NB4 (cell line): ENCODE measurements at regions not wholly inside any gene's neighbourhood (a gene's known extent, or its start where the extent isn't known, plus 50 kb on each side); places are given as distances from the start of the nearest gene placed in this dataset.

Source experiments
- DNase-seq: peaks from one replicate; pipeline ENCODE4 v3.0.0; 2010; ENCODE audit warnings: low read depth
- H3K4me3 ChIP-seq: one replicate; pipeline ENCODE4 v1.5.1; 2011; ENCODE audit warnings: mild to moderate bottlenecking, low read depth, low read length, moderate library complexity
- MYC ChIP-seq: IDR thresholded peaks from 2 replicates; pipeline ENCODE4 v1.6.1; 2011; ENCODE audit warnings: low read depth, low read length
- POLR2A ChIP-seq: IDR thresholded peaks from 2 replicates; pipeline ENCODE4 v1.6.1; 2011; ENCODE audit warnings: mild to moderate bottlenecking; ENCODE audit not compliant: insufficient read length; ENCODE audit errors: extremely low read depth
- TF ChIP-seq, protein P1 (sequence below): IDR thresholded peaks from one replicate; pipeline ENCODE4 v1.5.1; 2012; ENCODE audit warnings: low read depth, low read length
- TF ChIP-seq, protein P2 (sequence below): IDR thresholded peaks from 2 replicates; pipeline ENCODE4 v1.6.1; 2011; ENCODE audit warnings: low read depth, low read length

DNA sequence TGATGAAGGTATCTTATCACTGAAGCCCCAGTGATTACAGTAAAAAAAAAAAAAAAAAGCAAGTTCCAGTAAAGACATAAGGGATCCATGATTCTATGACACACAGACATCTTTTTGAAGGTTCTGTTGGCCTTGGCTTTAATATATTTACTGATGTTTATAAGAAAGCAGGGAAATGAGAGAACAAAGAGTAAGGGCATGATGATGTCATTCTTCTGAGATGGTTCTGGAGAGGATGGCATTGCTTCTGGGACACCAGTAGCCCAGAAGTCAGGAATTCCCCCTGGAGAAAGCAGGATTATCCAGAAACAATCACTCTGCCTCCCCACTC, 233.6 kb downstream of the FAM76B start:
- no peak for DNase-seq
- H3K4me3 ChIP-seq, result no peak overlapping the region
- TF ChIP-seq, protein P1, sequence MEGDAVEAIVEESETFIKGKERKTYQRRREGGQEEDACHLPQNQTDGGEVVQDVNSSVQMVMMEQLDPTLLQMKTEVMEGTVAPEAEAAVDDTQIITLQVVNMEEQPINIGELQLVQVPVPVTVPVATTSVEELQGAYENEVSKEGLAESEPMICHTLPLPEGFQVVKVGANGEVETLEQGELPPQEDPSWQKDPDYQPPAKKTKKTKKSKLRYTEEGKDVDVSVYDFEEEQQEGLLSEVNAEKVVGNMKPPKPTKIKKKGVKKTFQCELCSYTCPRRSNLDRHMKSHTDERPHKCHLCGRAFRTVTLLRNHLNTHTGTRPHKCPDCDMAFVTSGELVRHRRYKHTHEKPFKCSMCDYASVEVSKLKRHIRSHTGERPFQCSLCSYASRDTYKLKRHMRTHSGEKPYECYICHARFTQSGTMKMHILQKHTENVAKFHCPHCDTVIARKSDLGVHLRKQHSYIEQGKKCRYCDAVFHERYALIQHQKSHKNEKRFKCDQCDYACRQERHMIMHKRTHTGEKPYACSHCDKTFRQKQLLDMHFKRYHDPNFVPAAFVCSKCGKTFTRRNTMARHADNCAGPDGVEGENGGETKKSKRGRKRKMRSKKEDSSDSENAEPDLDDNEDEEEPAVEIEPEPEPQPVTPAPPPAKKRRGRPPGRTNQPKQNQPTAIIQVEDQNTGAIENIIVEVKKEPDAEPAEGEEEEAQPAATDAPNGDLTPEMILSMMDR, result no peak
- TF ChIP-seq, protein P2, sequence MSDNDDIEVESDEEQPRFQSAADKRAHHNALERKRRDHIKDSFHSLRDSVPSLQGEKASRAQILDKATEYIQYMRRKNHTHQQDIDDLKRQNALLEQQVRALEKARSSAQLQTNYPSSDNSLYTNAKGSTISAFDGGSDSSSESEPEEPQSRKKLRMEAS, result no peak
- TF ChIP-seq POLR2A, result no peak
- TF ChIP-seq MYC, result no peak

DNA sequence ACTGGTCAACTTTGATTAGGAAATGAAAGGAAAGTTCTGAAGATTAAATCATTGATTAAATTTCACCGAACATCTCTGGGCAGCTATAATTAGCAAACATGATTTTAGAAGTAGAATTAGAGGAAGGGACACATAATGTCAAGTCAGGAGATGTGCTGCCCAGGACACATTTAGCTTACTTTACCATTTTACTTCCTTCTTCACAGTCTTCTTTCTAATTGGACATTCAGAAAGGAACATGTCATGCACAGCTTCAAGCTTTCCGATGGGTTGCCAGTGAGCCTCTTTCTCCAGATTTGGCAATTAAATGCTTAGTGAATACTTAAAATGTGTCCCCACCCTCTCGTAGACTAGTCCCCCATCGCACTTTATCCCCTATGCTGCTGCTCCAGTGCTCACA, 234.7 kb downstream of the FAM76B start:
- H3K4me3 ChIP-seq, result no peak overlapping the region
- DNase-seq, result no peak
- no peak for TF ChIP-seq MYC
- no peak for TF ChIP-seq POLR2A
- TF ChIP-seq, protein P2, result no peak
- TF ChIP-seq, protein P1, result no peak

DNA sequence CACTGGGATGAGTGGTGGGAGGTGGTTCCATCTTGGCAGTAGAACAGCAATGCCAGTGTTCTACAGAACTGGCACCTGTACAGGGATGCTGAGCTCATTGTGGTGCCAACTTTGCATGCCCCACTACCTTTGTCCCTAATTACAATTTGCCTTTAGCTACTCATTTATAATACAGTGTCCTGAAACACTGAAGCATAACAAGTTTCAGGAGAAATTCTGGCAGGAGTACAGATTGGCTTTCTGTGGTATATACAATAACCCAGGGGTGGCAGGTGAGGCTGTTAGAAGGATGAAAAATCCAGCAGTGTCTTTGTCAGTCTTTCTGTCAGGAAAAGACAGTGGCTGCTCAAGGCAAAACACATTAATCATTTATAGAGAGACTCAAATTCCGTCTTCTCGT, 240.3 kb downstream of the FAM76B start:
- TF ChIP-seq POLR2A, result no peak
- TF ChIP-seq, protein P1, result no peak
- no peak overlapping the region for H3K4me3 ChIP-seq
- DNase-seq, result no peak

DNA sequence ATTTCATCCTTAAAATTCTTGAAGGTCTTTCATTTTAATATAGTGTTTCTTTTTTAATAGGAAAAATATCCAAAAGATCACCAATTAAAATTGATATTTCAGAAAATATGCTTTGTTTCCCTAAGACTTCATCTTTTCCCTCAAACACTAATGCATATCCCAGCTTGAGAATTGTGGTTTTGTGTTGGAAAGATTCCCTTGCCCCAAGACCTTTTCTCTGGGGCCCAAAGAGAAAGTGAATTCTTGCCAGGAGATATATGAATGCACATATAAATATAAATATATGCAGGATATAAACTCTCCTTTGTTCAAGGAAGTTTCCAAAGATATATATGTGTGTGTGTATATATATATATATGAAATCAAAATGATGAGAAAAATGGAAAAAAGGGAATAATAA, 241.2 kb downstream of the FAM76B start:
- TF ChIP-seq, protein P1, result no peak
- TF ChIP-seq, protein P2, result no peak
- TF ChIP-seq MYC (no peak), POLR2A (no peak)
- no peak overlapping the region for H3K4me3 ChIP-seq
- DNase-seq, result no peak

DNA sequence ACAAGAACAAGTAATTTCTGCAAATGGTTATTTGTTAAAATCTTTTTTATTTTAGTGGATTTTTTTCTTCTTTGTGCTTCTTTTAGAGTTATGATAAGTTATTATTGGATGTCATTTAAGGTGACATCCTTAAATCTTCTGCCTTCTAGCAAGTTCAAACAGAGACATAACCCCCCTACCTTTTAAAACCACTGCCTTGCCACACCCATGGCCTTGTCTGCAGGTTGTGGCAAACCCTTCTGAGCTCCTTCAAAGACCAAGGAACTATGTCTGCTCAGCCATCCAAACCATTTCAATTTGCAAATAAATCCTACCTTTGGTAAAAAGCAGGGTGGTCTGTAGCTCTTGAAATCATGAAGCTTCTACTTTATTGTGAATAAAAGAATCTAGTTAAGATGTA, 241.6 kb downstream of the FAM76B start:
- H3K4me3 ChIP-seq, result no peak overlapping the region
- no peak for DNase-seq
- no peak for TF ChIP-seq POLR2A
- no peak for TF ChIP-seq MYC
- TF ChIP-seq, protein P1, result no peak
- TF ChIP-seq, protein P2, result no peak

DNA sequence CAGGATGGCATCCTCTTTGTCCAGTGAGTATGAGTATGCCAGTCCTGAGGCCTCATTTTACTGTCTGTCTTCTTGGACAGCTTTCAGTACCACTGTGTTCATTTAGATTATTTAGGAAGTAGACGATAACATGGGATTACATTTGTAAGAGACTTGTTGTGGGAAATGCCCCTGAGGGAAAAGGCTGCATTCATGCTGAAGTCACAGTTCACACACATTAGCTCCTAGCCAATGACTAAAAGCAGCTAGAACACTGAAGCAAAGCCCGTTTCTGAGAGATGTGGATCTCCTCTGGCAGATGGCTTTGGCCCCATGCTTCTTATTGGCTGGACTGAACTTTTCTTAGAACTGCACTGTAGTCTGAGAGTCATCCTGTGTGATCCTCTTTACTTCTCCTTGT, 242.4 kb downstream of the FAM76B start:
- no peak for TF ChIP-seq MYC
- TF ChIP-seq, protein P2, result no peak
- TF ChIP-seq, protein P1, result no peak
- no peak for TF ChIP-seq POLR2A
- no peak for DNase-seq
- H3K4me3 ChIP-seq, result no peak overlapping the region
